Cardiac muscle cell (in vitro differentiated cells and primary cell): ENCODE measurements at regions not wholly inside any gene's neighbourhood (a gene's known extent, or its start where the extent isn't known, plus 50 kb on each side); places are given as distances from the start of the nearest gene placed in this dataset.

Experiments
- DNase-seq, 2 donors: peaks; one replicate each; pipeline versions ENCODE4 v3.0.0 to v3.0.0-alpha.2; 2010 to 2017; ENCODE audit warnings: low read depth in 1 of 2, low spot score in 1 of 2
- H3K27ac ChIP-seq: fragments of 200-600 bp; sonication (generic); 2 replicates; pipeline ENCODE4 v1.5.1; 2016
- H3K27me3 ChIP-seq: fragments of 200-600 bp; sonication (generic); 2 replicates; pipeline ENCODE4 v1.6.0; 2016; ENCODE audit warnings: control low read depth
- H3K36me3 ChIP-seq: fragments of 200-600 bp; sonication (generic); 2 replicates; pipeline ENCODE4 v1.5.1; 2016; ENCODE audit warnings: control low read depth
- H3K4me1 ChIP-seq: fragments of 200-600 bp; sonication (generic); 2 replicates; pipeline ENCODE4 v1.8.1; 2017; ENCODE audit warnings: low read depth, mild to moderate bottlenecking, mixed run types
- H3K4me3 ChIP-seq: fragments of 200-600 bp; sonication (generic); 2 replicates; pipeline ENCODE4 v1.5.1; 2016; ENCODE audit warnings: mild to moderate bottlenecking
- H3K9me3 ChIP-seq: fragments of 200-600 bp; sonication (generic); 2 replicates; pipeline ENCODE4 v1.5.1; 2017; ENCODE audit warnings: low read depth, mild to moderate bottlenecking, control low read depth
- TF ChIP-seq, protein P1 (sequence below): IDR thresholded peaks from 2 replicates; pipeline ENCODE4 v1.5.1; 2012; ENCODE audit warnings: low read depth, mild to moderate bottlenecking, low read length

DNA sequence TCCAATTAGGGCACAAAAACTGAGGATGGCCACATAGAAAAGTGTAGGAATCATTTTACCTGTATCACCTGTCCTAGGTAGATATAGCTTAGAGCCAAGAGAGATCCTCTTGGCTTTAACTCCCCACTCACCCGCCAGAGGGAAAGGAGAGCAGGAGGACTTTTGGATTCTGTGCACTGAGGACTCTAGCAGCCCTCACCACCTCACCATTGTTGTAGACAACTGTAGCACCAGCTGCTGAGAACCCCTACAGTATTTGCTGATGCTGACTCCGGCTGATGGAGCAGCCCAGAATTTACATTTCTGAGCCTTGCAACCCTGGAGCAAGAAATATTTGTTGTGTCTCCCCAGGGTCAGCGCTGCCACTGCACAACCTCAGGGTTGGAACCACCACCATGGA lies 2044.4 kb downstream of the OLFM4 start:
- Histone ChIP-seq H3K27me3 (no peaks in the 10 kb centered on the region), H3K9me3 (no peaks in the 10 kb centered on the region), H3K27ac (no peak overlapping the region), H3K4me3 (no peak overlapping the region), H3K36me3 (no peaks in the 10 kb centered on the region), H3K4me1 (no peaks in the 10 kb centered on the region)
- DNase-seq = no peak
- TF ChIP-seq, protein P1, sequence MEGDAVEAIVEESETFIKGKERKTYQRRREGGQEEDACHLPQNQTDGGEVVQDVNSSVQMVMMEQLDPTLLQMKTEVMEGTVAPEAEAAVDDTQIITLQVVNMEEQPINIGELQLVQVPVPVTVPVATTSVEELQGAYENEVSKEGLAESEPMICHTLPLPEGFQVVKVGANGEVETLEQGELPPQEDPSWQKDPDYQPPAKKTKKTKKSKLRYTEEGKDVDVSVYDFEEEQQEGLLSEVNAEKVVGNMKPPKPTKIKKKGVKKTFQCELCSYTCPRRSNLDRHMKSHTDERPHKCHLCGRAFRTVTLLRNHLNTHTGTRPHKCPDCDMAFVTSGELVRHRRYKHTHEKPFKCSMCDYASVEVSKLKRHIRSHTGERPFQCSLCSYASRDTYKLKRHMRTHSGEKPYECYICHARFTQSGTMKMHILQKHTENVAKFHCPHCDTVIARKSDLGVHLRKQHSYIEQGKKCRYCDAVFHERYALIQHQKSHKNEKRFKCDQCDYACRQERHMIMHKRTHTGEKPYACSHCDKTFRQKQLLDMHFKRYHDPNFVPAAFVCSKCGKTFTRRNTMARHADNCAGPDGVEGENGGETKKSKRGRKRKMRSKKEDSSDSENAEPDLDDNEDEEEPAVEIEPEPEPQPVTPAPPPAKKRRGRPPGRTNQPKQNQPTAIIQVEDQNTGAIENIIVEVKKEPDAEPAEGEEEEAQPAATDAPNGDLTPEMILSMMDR = no peak

DNA sequence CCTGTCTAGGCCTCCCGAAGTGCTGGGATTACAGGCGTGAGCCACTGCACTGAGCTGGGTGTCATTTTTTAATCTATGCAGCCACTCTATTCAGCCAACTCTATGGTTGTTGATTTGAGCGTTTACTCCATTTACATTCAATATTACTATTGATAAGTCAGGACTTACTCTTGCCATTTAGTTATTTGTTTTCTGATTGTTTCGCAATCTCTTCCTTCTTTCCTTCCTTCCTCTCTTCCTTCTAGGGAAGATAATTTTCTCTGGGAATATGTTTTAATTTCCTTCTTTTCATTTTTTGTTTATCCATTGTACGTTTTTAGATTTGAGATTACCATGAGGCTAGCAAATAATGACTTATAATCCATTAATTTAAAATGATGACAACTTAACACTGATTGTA lies 2056.0 kb downstream of the OLFM4 start:
- Histone ChIP-seq H3K27me3 (no peaks in the 10 kb centered on the region), H3K4me1 (no peaks in the 10 kb centered on the region), H3K27ac (no peak overlapping the region), H3K36me3 (no peaks in the 10 kb centered on the region), H3K9me3 (no peaks in the 10 kb centered on the region), H3K4me3 (no peak overlapping the region)
- no peak for DNase-seq
- TF ChIP-seq, protein P1 = no peak

DNA sequence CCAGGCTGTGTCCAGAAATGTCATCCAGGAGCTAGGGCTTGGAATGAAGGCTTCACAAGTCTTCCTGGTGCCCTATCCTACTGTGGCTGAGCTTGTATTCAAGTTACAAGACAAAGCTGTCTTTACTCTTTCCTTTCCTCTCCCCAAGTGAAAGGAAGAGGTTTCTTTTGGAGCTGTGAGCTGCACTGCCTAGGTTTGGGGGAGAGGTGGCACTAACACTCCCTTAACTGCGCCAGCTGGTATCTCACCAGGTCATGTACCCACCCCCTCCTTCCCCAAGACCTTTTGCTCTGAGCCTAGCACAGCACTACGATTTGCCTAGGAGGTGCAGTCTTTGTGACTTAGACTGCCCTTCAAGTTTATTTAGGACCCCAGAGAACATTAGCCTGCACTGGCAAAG lies 2053.6 kb upstream of the PRR20A start:
- no peak for DNase-seq
- H3K36me3 ChIP-seq = no peaks in the 10 kb centered on the region
- H3K4me1 ChIP-seq = no peaks in the 10 kb centered on the region
- TF ChIP-seq, protein P1 = no peak
- H3K9me3 ChIP-seq = no peaks in the 10 kb centered on the region
- no peaks in the 10 kb centered on the region for H3K27me3 ChIP-seq
- H3K4me3 ChIP-seq = no peak overlapping the region
- no peak overlapping the region for H3K27ac ChIP-seq

DNA sequence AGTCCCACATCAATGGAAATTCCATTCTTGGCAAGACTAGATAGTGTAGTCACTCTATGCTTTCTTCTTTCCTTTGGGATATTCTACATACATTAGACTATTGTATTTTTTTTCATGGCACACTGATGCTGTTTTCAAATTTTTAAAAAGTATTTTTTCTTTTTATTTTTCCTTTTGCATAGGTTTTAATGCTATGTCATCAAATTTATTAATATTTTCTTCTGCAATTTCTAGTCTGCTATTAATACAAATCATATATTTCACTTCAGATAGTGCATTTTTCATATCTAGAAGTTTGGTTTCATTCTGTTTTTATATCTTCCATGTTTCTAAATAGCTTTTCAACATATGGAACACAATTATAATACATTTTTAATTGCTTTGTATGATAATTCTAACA lies 2050.1 kb upstream of the PRR20A start:
- DNase-seq = no peak
- Histone ChIP-seq H3K9me3 (no peaks in the 10 kb centered on the region), H3K27ac (no peak overlapping the region), H3K36me3 (no peaks in the 10 kb centered on the region), H3K4me1 (no peaks in the 10 kb centered on the region), H3K4me3 (no peak overlapping the region), H3K27me3 (no peaks in the 10 kb centered on the region)
- TF ChIP-seq, protein P1 = no peak

DNA sequence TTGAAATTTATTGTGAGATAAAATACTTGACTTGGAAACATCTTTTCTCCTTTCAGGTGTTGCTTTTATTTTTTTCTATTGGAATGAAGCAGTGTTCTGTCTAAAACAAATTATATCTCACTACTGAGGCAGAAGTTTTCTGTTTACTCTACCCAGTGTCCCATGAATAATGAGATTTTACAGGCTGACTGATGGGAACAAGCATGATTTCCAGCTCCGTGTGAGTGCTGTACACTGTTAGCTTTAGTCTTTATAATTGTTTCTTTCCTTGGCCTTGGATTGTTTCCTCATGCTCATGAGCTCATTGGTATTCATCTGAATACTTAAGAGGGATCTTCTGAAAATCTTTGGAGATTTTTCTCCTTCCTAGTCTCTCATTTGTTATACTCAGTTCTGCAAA lies 2049.5 kb upstream of the PRR20A start:
- Histone ChIP-seq H3K9me3 (no peaks in the 10 kb centered on the region), H3K27me3 (no peaks in the 10 kb centered on the region), H3K4me3 (no peak overlapping the region), H3K27ac (no peak overlapping the region), H3K36me3 (no peaks in the 10 kb centered on the region), H3K4me1 (no peaks in the 10 kb centered on the region)
- DNase-seq = no peak
- TF ChIP-seq, protein P1 = no peak

DNA sequence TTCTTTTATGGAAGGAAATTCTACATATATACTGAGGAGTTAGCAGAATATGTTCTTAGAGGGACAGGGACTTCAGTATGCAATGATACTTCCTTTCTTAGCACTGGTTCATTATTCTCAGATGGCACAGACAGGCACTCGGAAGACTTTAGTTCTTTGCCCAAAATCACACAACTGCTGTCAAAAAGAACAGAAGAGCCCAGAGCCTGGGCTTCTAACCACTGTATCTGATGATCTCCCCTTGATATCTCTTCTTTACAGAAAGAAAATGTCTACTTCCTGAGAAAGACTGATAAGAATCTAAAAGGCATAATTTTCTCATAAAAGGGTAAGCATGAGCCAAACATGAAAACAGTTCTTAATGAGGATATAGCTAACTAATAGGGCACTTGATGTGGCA lies 2034.2 kb upstream of the PRR20A start:
- H3K4me3 ChIP-seq = no peak overlapping the region
- no peaks in the 10 kb centered on the region for H3K36me3 ChIP-seq
- H3K4me1 ChIP-seq = no peaks in the 10 kb centered on the region
- H3K9me3 ChIP-seq = no peaks in the 10 kb centered on the region
- TF ChIP-seq, protein P1 = no peak
- DNase-seq = no peak
- no peaks in the 10 kb centered on the region for H3K27me3 ChIP-seq
- H3K27ac ChIP-seq = no peak overlapping the region
